Keratinocyte (primary cell): ENCODE measurements at regions not wholly inside any gene's neighbourhood (a gene's known extent, or its start where the extent isn't known, plus 50 kb on each side); places are given as distances from the start of the nearest gene placed in this dataset.

Source experiments
- DNase-seq: peaks from one replicate; pipeline ENCODE4 v3.0.0-alpha.2; 2011; ENCODE audit warnings: low read depth, missing footprints, low spot score
- FAIRE-seq: peaks from 2 replicates; lab custom pipeline; 2011; peaks lifted over from hg19 to GRCh38; lab: Jason Lieb, UNC
- H2AFZ ChIP-seq: 2 replicates; pipeline ENCODE4 v1.6.0; 2012; ENCODE audit warnings: low read length, control low read depth, inconsistent platforms; ENCODE audit not compliant: control insufficient read depth
- H3K27ac ChIP-seq: 2 replicates; pipeline ENCODE4 v1.5.1; 2011; ENCODE audit warnings: low read length; ENCODE audit not compliant: control insufficient read depth, insufficient read depth
- H3K27me3 ChIP-seq: 3 replicates; pipeline ENCODE4 v1.6.0; 2011; ENCODE audit warnings: low read length; ENCODE audit not compliant: control insufficient read depth, insufficient read depth; ENCODE audit errors: extremely low read depth
- H3K36me3 ChIP-seq, 2 experiments: 2 replicates in 1 of 2; 3 replicates in 1 of 2; pipeline ENCODE4 v1.5.1; 2011; ENCODE audit warnings: low read length in 2 of 2, mild to moderate bottlenecking in 1 of 2; ENCODE audit not compliant: control insufficient read depth in 2 of 2, insufficient read depth in 2 of 2; ENCODE audit errors: extremely low read depth in 1 of 2
- H3K4me1 ChIP-seq: 3 replicates; pipeline ENCODE4 v1.5.1; 2011; ENCODE audit warnings: low read length; ENCODE audit not compliant: control insufficient read depth, insufficient read depth; ENCODE audit errors: extremely low read depth
- H3K4me2 ChIP-seq: 3 replicates; pipeline ENCODE4 v1.6.0; 2011; ENCODE audit warnings: low read depth, low read length; ENCODE audit not compliant: control insufficient read depth, insufficient read depth; ENCODE audit errors: extremely low read depth
- H3K4me3 ChIP-seq, 3 experiments: fragments of 200-600 bp in 1 of 3; sonication (generic) in 1 of 3; 2 replicates in 2 of 3; 3 replicates in 1 of 3; pipeline ENCODE4 v1.5.1; 2011 to 2016; ENCODE audit warnings: low read length in 3 of 3, mild to moderate bottlenecking in 3 of 3, control low read depth in 2 of 3, inconsistent platforms in 1 of 3, low read depth in 1 of 3, mixed read lengths in 1 of 3, mixed run types in 1 of 3, moderate library complexity in 1 of 3; ENCODE audit not compliant: control insufficient read depth in 2 of 3, insufficient read depth in 2 of 3; ENCODE audit errors: extremely low read depth in 1 of 3
- H3K79me2 ChIP-seq: 2 replicates; pipeline ENCODE4 v1.6.0; 2012; ENCODE audit warnings: low read length; ENCODE audit not compliant: control insufficient read depth, insufficient read depth
- H3K9ac ChIP-seq: 3 replicates; pipeline ENCODE4 v1.6.0; 2011; ENCODE audit warnings: low read length; ENCODE audit not compliant: control insufficient read depth, insufficient read depth; ENCODE audit errors: extremely low read depth
- H3K9me1 ChIP-seq: 3 replicates; pipeline ENCODE4 v1.6.0; 2011; ENCODE audit warnings: low read length; ENCODE audit not compliant: control insufficient read depth, insufficient read depth; ENCODE audit errors: extremely low read depth
- H3K9me3 ChIP-seq: 2 replicates; pipeline ENCODE4 v1.5.1; 2012; ENCODE audit warnings: low read depth, low read length; ENCODE audit not compliant: control insufficient read depth
- H4K20me1 ChIP-seq: 3 replicates; pipeline ENCODE4 v1.6.0; 2011; ENCODE audit warnings: low read length; ENCODE audit not compliant: control insufficient read depth, insufficient read depth; ENCODE audit errors: extremely low read depth
- EZH2 ChIP-seq: IDR thresholded peaks from one replicate; pipeline ENCODE4 v1.6.1; 2012; ENCODE audit warnings: inconsistent platforms, mild to moderate bottlenecking, low read length, moderate library complexity
- dilution Hi-C: fragments of 300-500 bp; cut with MboI; formaldehyde crosslinking; loops from one replicate; pipeline ENCODE4 v1.7.0; 2020; ENCODE audit warnings: low sequenced_read_pairs; ENCODE audit not compliant: extremely low pct_ligation_motif_present
- TF ChIP-seq, protein P1 (sequence below), 3 experiments: IDR thresholded peaks in 1 of 3; conservative IDR thresholded peaks in 1 of 3; optimal IDR thresholded peaks in 1 of 3; 2 replicates in 2 of 3; 3 replicates in 1 of 3; pipeline versions ENCODE3 to v1.5.1; 2011; ENCODE audit warnings: low read length in 3 of 3, mild to moderate bottlenecking in 3 of 3, moderate library complexity in 2 of 3, control low read depth in 1 of 3, inconsistent platforms in 1 of 3; ENCODE audit not compliant: insufficient read depth in 2 of 3; ENCODE audit errors: extremely low read depth in 1 of 3

DNA sequence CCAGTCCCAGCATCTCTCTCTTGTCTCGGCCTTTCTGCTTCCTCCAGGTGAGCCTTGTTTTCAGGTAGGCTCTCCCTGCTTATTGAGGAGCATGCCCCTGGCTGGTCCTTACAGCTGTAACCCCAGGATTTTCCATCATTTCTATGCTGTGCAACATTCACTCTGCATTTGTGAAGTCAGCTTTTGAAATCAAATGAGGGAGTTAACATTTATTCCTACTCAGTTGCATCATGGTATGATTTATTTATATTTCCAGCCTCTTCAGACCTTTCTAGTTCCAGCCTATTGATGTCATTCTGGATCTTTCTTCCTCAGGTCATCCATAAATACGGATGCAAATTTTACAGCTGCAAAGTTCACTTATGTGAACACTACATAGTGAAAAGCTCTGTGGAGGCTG lies 755.6 kb downstream of the TYW1 start:
- dilution Hi-C loops, result no loop called here
- no peaks in the 10 kb centered on the region for H3K27me3 ChIP-seq
- no peak for FAIRE-seq

DNA sequence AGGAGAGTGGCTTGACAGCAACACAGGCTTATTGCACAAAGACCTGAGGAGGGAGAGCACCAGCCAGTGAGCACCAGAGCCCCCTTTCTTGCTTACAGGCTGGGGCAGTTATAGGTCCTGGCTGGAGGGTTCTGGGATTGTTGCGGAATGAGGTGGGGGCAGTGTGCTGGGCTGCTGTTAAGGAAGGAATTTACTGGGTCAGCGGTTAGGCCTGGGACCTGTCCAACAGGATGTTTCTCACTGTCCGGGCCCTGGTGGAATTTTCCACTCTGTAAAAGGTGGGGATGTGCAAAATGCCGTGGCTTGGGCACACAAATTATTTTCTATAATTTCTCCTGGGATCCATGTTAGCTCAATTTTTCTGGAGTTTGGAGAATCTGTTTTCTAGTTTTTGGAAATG lies 757.3 kb downstream of the TYW1 start:
- no peak overlapping the region for H3K4me3 ChIP-seq
- no peak overlapping the region for H3K27ac ChIP-seq
- H3K9me3 ChIP-seq, result peaks cover 2% of the 10 kb centered on the region
- no peaks in the 10 kb centered on the region for H3K27me3 ChIP-seq
- no peak overlapping the region for H2AFZ ChIP-seq
- no peak for TF ChIP-seq EZH2
- TF ChIP-seq, protein P1, sequence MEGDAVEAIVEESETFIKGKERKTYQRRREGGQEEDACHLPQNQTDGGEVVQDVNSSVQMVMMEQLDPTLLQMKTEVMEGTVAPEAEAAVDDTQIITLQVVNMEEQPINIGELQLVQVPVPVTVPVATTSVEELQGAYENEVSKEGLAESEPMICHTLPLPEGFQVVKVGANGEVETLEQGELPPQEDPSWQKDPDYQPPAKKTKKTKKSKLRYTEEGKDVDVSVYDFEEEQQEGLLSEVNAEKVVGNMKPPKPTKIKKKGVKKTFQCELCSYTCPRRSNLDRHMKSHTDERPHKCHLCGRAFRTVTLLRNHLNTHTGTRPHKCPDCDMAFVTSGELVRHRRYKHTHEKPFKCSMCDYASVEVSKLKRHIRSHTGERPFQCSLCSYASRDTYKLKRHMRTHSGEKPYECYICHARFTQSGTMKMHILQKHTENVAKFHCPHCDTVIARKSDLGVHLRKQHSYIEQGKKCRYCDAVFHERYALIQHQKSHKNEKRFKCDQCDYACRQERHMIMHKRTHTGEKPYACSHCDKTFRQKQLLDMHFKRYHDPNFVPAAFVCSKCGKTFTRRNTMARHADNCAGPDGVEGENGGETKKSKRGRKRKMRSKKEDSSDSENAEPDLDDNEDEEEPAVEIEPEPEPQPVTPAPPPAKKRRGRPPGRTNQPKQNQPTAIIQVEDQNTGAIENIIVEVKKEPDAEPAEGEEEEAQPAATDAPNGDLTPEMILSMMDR (optimal IDR thresholded peaks at IDR 0.05 in 1 of 3, IDR thresholded peaks at IDR 0.05 in 1 of 3, conservative IDR thresholded peaks at IDR 0.05 in 1 of 3; ENCODE audit: extremely low read depth in 1 of 3, insufficient read depth in 2 of 3, low read length in 3 of 3), result no peak
- no peaks in the 10 kb centered on the region for H3K79me2 ChIP-seq
- DNase-seq, result no peak
- no peak overlapping the region for H3K9ac ChIP-seq
- H3K9me1 ChIP-seq, result no peaks in the 10 kb centered on the region
- no peaks in the 10 kb centered on the region for H3K36me3 ChIP-seq
- no peaks in the 10 kb centered on the region for H4K20me1 ChIP-seq
- no peak for FAIRE-seq
- no peak overlapping the region for H3K4me2 ChIP-seq
- dilution Hi-C loops, result no loop called here
- no peaks in the 10 kb centered on the region for H3K4me1 ChIP-seq

More for the DNA sequence above, 755.6 kb downstream of the TYW1 start:
- DNase-seq, result no peak
- H4K20me1 ChIP-seq, result no peaks in the 10 kb centered on the region
- no peak overlapping the region for H3K4me3 ChIP-seq
- H3K9me1 ChIP-seq, result no peaks in the 10 kb centered on the region
- TF ChIP-seq, protein P1 (optimal IDR thresholded peaks at IDR 0.05 in 1 of 3, IDR thresholded peaks at IDR 0.05 in 1 of 3, conservative IDR thresholded peaks at IDR 0.05 in 1 of 3; ENCODE audit: extremely low read depth in 1 of 3, insufficient read depth in 2 of 3, low read length in 3 of 3), result no peak
- no peak for TF ChIP-seq EZH2
- H3K27ac ChIP-seq, result no peak overlapping the region
- peaks cover 2% of the 10 kb centered on the region for H3K9me3 ChIP-seq
- H3K9ac ChIP-seq, result no peak overlapping the region
- H3K79me2 ChIP-seq, result no peaks in the 10 kb centered on the region
- H3K4me1 ChIP-seq, result no peaks in the 10 kb centered on the region
- no peak overlapping the region for H2AFZ ChIP-seq
- no peaks in the 10 kb centered on the region for H3K36me3 ChIP-seq
- H3K4me2 ChIP-seq, result no peak overlapping the region
